ENCODE measurements at regions not wholly inside any gene's neighbourhood (a gene's known extent, or its start where the extent isn't known, plus 50 kb on each side); places are given as distances from the start of the nearest gene placed in this dataset.

DNA sequence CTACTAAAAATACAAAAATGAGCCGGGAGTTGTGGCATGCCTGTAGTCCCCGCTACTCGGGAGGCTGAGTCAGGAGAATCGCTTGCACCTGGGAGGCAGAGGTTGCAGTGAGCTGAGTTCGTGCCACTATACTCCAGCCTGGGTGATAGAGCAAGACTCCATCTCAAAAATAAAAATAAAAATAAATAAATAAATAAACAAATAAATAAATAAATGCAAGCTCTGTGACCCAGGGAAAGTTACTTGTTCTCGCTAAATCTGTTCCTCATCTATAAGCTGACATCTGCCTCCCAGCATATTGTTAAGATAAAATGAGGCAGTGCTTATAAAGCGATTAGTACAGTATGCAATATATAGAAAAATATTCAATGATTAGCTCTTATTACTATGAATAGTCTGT, 56.4 kb upstream of the STK38L start:
- intact Hi-C loops (cut with micrococcal nuclease; ENCODE audit: unreplicated experiment) = no loop called here
- no peaks in the 10 kb centered on the region for H3K36me3 Mint-ChIP-seq (ENCODE audit: insufficient read depth, unreplicated experiment)
- CTCF ChIA-PET = no interaction called here

DNA sequence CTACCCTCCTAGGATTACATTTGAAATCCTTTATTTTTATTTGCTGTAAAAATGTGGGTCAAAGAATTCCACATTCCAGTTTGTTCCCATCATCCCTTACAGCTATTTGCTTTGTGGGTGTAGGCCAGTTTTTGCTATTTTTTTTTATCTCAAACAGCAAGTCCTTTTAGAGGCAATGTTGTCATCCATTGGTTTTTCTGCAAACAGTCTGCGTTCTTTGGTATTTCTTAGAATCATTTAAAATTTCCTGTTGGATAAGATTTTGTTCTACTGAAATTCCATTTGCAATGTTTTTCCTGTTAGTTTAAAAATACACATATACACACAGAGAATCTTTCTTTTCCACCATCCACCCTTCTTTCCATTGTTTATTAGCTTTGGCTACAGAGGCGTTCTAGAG, 53.3 kb upstream of the STK38L start:
- no peaks in the 10 kb centered on the region for H3K9me3 ChIP-seq
- no peak overlapping the region for H3K4me3 ChIP-seq (ENCODE audit: low read depth, low read length)
- Mint-ChIP-seq H3K4me3 (ENCODE audit: unreplicated experiment) (no peak overlapping the region), H3K9me3 (ENCODE audit: unreplicated experiment) (no peaks in the 10 kb centered on the region), H3K27me3 (ENCODE audit: insufficient read depth, unreplicated experiment) (no peaks in the 10 kb centered on the region), H3K36me3 (ENCODE audit: insufficient read depth, unreplicated experiment) (no peaks in the 10 kb centered on the region), H3K4me1 (ENCODE audit: low read depth, unreplicated experiment) (peaks cover 12% of the 10 kb centered on the region), H3K27ac (ENCODE audit: unreplicated experiment) (peak overlapping the region; percentile 5)
- no peak for TF ChIP-seq CTCF (IDR thresholded peaks at IDR 0.05; ENCODE audit: insufficient read depth in 1 of 2, low read depth in 1 of 2, low read length in 1 of 2, severe bottlenecking in 1 of 2, unreplicated experiment in 1 of 2)
- intact Hi-C loops (cut with micrococcal nuclease; ENCODE audit: unreplicated experiment) = no loop called here
- peaks cover 18% of the 10 kb centered on the region for H3K4me1 ChIP-seq
- DNase-seq = no peak
- POLR2A ChIA-PET = no interaction called here
- no peaks in the 10 kb centered on the region for H3K27me3 ChIP-seq (replicated peaks; ENCODE audit: control insufficient read depth, insufficient read depth, low read length)
- H3K36me3 ChIP-seq (ENCODE audit: control insufficient read depth, insufficient read depth, low read length) = no peaks in the 10 kb centered on the region
- CTCF ChIA-PET = no interaction called here
- BruUV-seq (replicated peaks) = no TSS peak

More for the DNA sequence above, 56.4 kb upstream of the STK38L start:
- Histone ChIP-seq H3K36me3 (ENCODE audit: control insufficient read depth, insufficient read depth, low read length) (no peaks in the 10 kb centered on the region), H3K4me1 (peaks cover 18% of the 10 kb centered on the region), H3K4me3 (ENCODE audit: low read depth, low read length) (no peak overlapping the region), H3K9me3 (no peaks in the 10 kb centered on the region), H3K27me3 (replicated peaks; ENCODE audit: control insufficient read depth, insufficient read depth, low read length) (no peaks in the 10 kb centered on the region)
- H3K9me3 Mint-ChIP-seq (ENCODE audit: unreplicated experiment) = no peaks in the 10 kb centered on the region
- no TSS peak for BruUV-seq (replicated peaks)
- no peak for TF ChIP-seq CTCF (IDR thresholded peaks at IDR 0.05; ENCODE audit: insufficient read depth in 1 of 2, low read depth in 1 of 2, low read length in 1 of 2, severe bottlenecking in 1 of 2, unreplicated experiment in 1 of 2)
- no peak for DNase-seq
- no peaks in the 10 kb centered on the region for H3K27me3 Mint-ChIP-seq (ENCODE audit: insufficient read depth, unreplicated experiment)
- POLR2A ChIA-PET = no interaction called here
- H3K4me3 Mint-ChIP-seq (ENCODE audit: unreplicated experiment) = no peak overlapping the region
- H3K4me1 Mint-ChIP-seq (ENCODE audit: low read depth, unreplicated experiment) = peaks cover 12% of the 10 kb centered on the region
- no peak overlapping the region for H3K27ac Mint-ChIP-seq (ENCODE audit: unreplicated experiment)

GRCh38 chr12:27191531-27191930, 52.6 kb upstream of the STK38L start:
- no peak overlapping the region for H3K4me3 Mint-ChIP-seq (ENCODE audit: unreplicated experiment)
- H3K4me1 Mint-ChIP-seq (ENCODE audit: low read depth, unreplicated experiment) = peaks cover 12% of the 10 kb centered on the region
- TF ChIP-seq CTCF (IDR thresholded peaks at IDR 0.05; ENCODE audit: insufficient read depth in 1 of 2, low read depth in 1 of 2, low read length in 1 of 2, severe bottlenecking in 1 of 2, unreplicated experiment in 1 of 2) = no peak
- Histone ChIP-seq H3K4me1 (peaks cover 18% of the 10 kb centered on the region), H3K36me3 (ENCODE audit: control insufficient read depth, insufficient read depth, low read length) (no peaks in the 10 kb centered on the region), H3K9me3 (no peaks in the 10 kb centered on the region), H3K4me3 (ENCODE audit: low read depth, low read length) (no peak overlapping the region), H3K27me3 (replicated peaks; ENCODE audit: control insufficient read depth, insufficient read depth, low read length) (no peaks in the 10 kb centered on the region)
- POLR2A ChIA-PET = no interaction called here
- H3K9me3 Mint-ChIP-seq (ENCODE audit: unreplicated experiment) = no peaks in the 10 kb centered on the region
- intact Hi-C loops (cut with micrococcal nuclease; ENCODE audit: unreplicated experiment) = no loop called here
- H3K27ac Mint-ChIP-seq (ENCODE audit: unreplicated experiment) = peak overlapping the region; percentile 5
- no TSS peak for BruUV-seq (replicated peaks)
- CTCF ChIA-PET = no interaction called here
- H3K36me3 Mint-ChIP-seq (ENCODE audit: insufficient read depth, unreplicated experiment) = no peaks in the 10 kb centered on the region
- H3K27me3 Mint-ChIP-seq (ENCODE audit: insufficient read depth, unreplicated experiment) = no peaks in the 10 kb centered on the region
- no peak for DNase-seq

All from Caco-2 (cell line).